WTC11 (cell line): ENCODE measurements at regions not wholly inside any gene's neighbourhood (a gene's known extent, or its start where the extent isn't known, plus 50 kb on each side); places are given as distances from the start of the nearest gene placed in this dataset.

Experiments
- ATAC-seq: fragments of 200-7000 bp; cut with Tn5 transposase; 2 replicates; pipeline ENCODE4 v1.10.0; 2021; ENCODE audit warnings: mild to moderate bottlenecking, moderate library complexity
- CTCF ChIA-PET: fragments of 300-600 bp; sonication (Branson Sonifier 250); formaldehyde crosslinking; loops from one replicate; lab custom pipeline; 2021; ENCODE audit warnings: antibody characterized with exemption; lab: Charles Lee
- POLR2A ChIA-PET: fragments of 350-600 bp; sonication (Branson Sonifier 250); formaldehyde crosslinking; loops from one replicate; lab custom pipeline; 2021; ENCODE audit warnings: antibody characterized with exemption; lab: Charles Lee
- DNase-seq: peaks from one replicate; pipeline ENCODE4 v3.0.0; 2021; ENCODE audit warnings: low spot score
- H3K27ac Mint-ChIP-seq: 2 replicates; pipeline ENCODE4 v1.8.0; 2021; ENCODE audit warnings: mixed read lengths
- H3K27me3 Mint-ChIP-seq: 2 replicates; pipeline ENCODE4 v1.8.0; 2021; ENCODE audit warnings: low read depth, mild to moderate bottlenecking, moderate library complexity, mixed read lengths
- H3K36me3 Mint-ChIP-seq: 2 replicates; pipeline ENCODE4 v1.8.0; 2021; ENCODE audit warnings: mixed read lengths
- H3K4me1 Mint-ChIP-seq: 2 replicates; pipeline ENCODE4 v1.8.0; 2022; ENCODE audit warnings: mixed read lengths
- H3K4me3 Mint-ChIP-seq: 2 replicates; pipeline ENCODE4 v1.8.0; 2021; ENCODE audit warnings: mild to moderate bottlenecking, moderate library complexity, mixed read lengths
- H3K9me3 Mint-ChIP-seq: 2 replicates; pipeline ENCODE4 v1.8.0; 2021; ENCODE audit warnings: mixed read lengths
- AFF4 ChIP-seq: sonication (generic); formaldehyde crosslinking; IDR thresholded peaks from 2 replicates; pipeline ENCODE4 v1.8.1; 2023; ENCODE audit warnings: mild to moderate bottlenecking, missing genetic modification reagents, borderline replicate concordance
- ATF1 ChIP-seq: sonication (generic); formaldehyde crosslinking; IDR thresholded peaks from 2 replicates; pipeline ENCODE4 v1.8.1; 2023; ENCODE audit warnings: mild to moderate bottlenecking, moderate library complexity, missing genetic modification reagents
- ATF2 ChIP-seq: sonication (generic); formaldehyde crosslinking; IDR thresholded peaks from 2 replicates; pipeline ENCODE4 v1.8.1; 2022; ENCODE audit warnings: low read depth, missing genetic modification reagents, borderline replicate concordance
- E2F4 ChIP-seq: sonication (generic); formaldehyde crosslinking; IDR thresholded peaks from 2 replicates; pipeline ENCODE4 v1.8.1; 2022; ENCODE audit warnings: low read depth, mild to moderate bottlenecking, moderate library complexity, missing genetic modification reagents, borderline replicate concordance
- ERG ChIP-seq: fragments of 250-450 bp; sonication (Bioruptor Pico); IDR thresholded peaks from 2 replicates; pipeline ENCODE4 v1.8.0; 2021; ENCODE audit warnings: mild to moderate bottlenecking
- GTF2I ChIP-seq: fragments of 250-450 bp; sonication (Bioruptor Pico); conservative IDR thresholded peaks from 2 replicates; pipeline ENCODE4 v1.4.0; 2021; ENCODE audit warnings: mild to moderate bottlenecking
- HMGA2 ChIP-seq: fragments of 250-450 bp; sonication (Bioruptor Pico); IDR thresholded peaks from 2 replicates; pipeline ENCODE4 v1.4.0; 2021; ENCODE audit warnings: mild to moderate bottlenecking, moderate library complexity
- IRF1 ChIP-seq: sonication (generic); formaldehyde crosslinking; IDR thresholded peaks from 2 replicates; pipeline ENCODE4 v1.8.0; 2023; ENCODE audit warnings: missing genetic modification reagents
- JAZF1 ChIP-seq: fragments of 250-450 bp; sonication (Bioruptor Pico); IDR thresholded peaks from 2 replicates; pipeline ENCODE4 v1.9.0; 2021; ENCODE audit warnings: moderate library complexity, mild to moderate bottlenecking, inconsistent platforms
- JUN ChIP-seq: sonication (generic); formaldehyde crosslinking; IDR thresholded peaks from 2 replicates; pipeline ENCODE4 v1.8.0; 2023; ENCODE audit warnings: mild to moderate bottlenecking, missing genetic modification reagents
- MLX ChIP-seq: sonication (generic); formaldehyde crosslinking; IDR thresholded peaks from 2 replicates; pipeline ENCODE4 v1.8.1; 2023; ENCODE audit warnings: mild to moderate bottlenecking, missing genetic modification reagents, moderate library complexity
- NFYB ChIP-seq: sonication (generic); formaldehyde crosslinking; conservative IDR thresholded peaks from 2 replicates; pipeline ENCODE4 v1.8.0; 2022; ENCODE audit warnings: low read depth, missing genetic modification reagents
- NR2C2 ChIP-seq: sonication (generic); formaldehyde crosslinking; IDR thresholded peaks from 2 replicates; pipeline ENCODE4 v1.8.0; 2022; ENCODE audit warnings: mild to moderate bottlenecking, missing genetic modification reagents
- SMAD4 ChIP-seq: sonication (generic); formaldehyde crosslinking; IDR thresholded peaks from 2 replicates; pipeline ENCODE4 v1.8.0; 2022; ENCODE audit warnings: mild to moderate bottlenecking, missing genetic modification reagents
- ZMAT4 ChIP-seq: fragments of 250-450 bp; sonication (Bioruptor Pico); IDR thresholded peaks from 2 replicates; pipeline ENCODE4 v1.9.0; 2021; ENCODE audit warnings: mild to moderate bottlenecking
- ZNF281 ChIP-seq: sonication (generic); formaldehyde crosslinking; IDR thresholded peaks from 2 replicates; pipeline ENCODE4 v1.8.0; 2023; ENCODE audit warnings: mild to moderate bottlenecking, missing genetic modification reagents
- ZNF512 ChIP-seq: sonication (generic); formaldehyde crosslinking; IDR thresholded peaks from 2 replicates; pipeline ENCODE4 v1.8.1; 2022; ENCODE audit warnings: missing genetic modification reagents, borderline replicate concordance

- TF ChIP-seq ERG (CRISPR knock-in tag) (no peak), NFYB (CRISPR knock-in tag) (no peak), MLX (CRISPR knock-in tag) (no peak), IRF1 (no peak)
Measured at GRCh38 chr4:100067255-100067654, 117.2 kb upstream of the H2AZ1 start (continued).

GRCh38 chr4:100063355-100063754, 113.3 kb upstream of the H2AZ1 start:
- peaks cover 15% of the 10 kb centered on the region for H3K4me1 Mint-ChIP-seq
- H3K4me3 Mint-ChIP-seq: no peak overlapping the region
- DNase-seq (no peak), ATAC-seq (no peak)
- H3K27me3 Mint-ChIP-seq: no peaks in the 10 kb centered on the region; the same call in 1 of the 2 replicates
- no peak overlapping the region for H3K27ac Mint-ChIP-seq
- H3K36me3 Mint-ChIP-seq: no peaks in the 10 kb centered on the region
- ChIA-PET CTCF (no interaction called here), POLR2A (no interaction called here)
- H3K9me3 Mint-ChIP-seq: no peaks in the 10 kb centered on the region
- TF ChIP-seq E2F4 (CRISPR knock-in tag) (no peak), IRF1 (no peak), NR2C2 (CRISPR knock-in tag) (no peak), ATF1 (CRISPR knock-in tag) (no peak), ZNF281 (CRISPR knock-in tag) (no peak), JAZF1 (CRISPR knock-in tag) (no peak), HMGA2 (no peak), ATF2 (CRISPR knock-in tag) (no peak), SMAD4 (no peak), ZMAT4 (CRISPR knock-in tag) (no peak), GTF2I (CRISPR knock-in tag) (no peak), ZNF512 (CRISPR knock-in tag) (no peak), AFF4 (CRISPR knock-in tag) (no peak), JUN (no peak)
